GM06990 (cell line): ENCODE measurements at regions not wholly inside any gene's neighbourhood (a gene's known extent, or its start where the extent isn't known, plus 50 kb on each side); places are given as distances from the start of the nearest gene placed in this dataset.

Experiments used
- DNase-seq: peaks from one replicate; pipeline ENCODE4 v3.0.0-alpha.2; 2011; ENCODE audit not compliant: insufficient read length; ENCODE audit errors: extremely low read depth
- H3K27me3 ChIP-seq: replicated peaks from 2 replicates; pipeline ENCODE4 v1.6.0; 2011; ENCODE audit warnings: low read length; ENCODE audit not compliant: control insufficient read depth, insufficient read depth
- H3K36me3 ChIP-seq: 2 replicates; pipeline ENCODE4 v1.5.1; 2011; ENCODE audit warnings: low read length; ENCODE audit not compliant: control insufficient read depth, insufficient read depth
- H3K4me3 ChIP-seq: replicated peaks from 2 replicates; pipeline ENCODE4 v1.5.1; 2011; ENCODE audit warnings: low read depth, mild to moderate bottlenecking, control low read depth, low read length
- CTCF ChIP-seq: IDR thresholded peaks from 2 replicates; pipeline ENCODE4 v1.5.1; 2011; ENCODE audit warnings: low read length, control low read depth, mild to moderate bottlenecking, inconsistent platforms; ENCODE audit not compliant: insufficient read depth, poor library complexity, severe bottlenecking

- no peak for DNase-seq
- H3K4me3 ChIP-seq: no peak overlapping the region
- no peak for TF ChIP-seq CTCF
- H3K36me3 ChIP-seq: no peaks in the 10 kb centered on the region
- H3K27me3 ChIP-seq: no peaks in the 10 kb centered on the region
Measured at GRCh38 chr10:84924131-84924530, 595.7 kb downstream of the CCSER2 start.

- H3K36me3 ChIP-seq: no peaks in the 10 kb centered on the region
- no peak overlapping the region for H3K4me3 ChIP-seq
- TF ChIP-seq CTCF: no peak
- no peak for DNase-seq
- H3K27me3 ChIP-seq: no peaks in the 10 kb centered on the region
Measured at GRCh38 chr10:84925495-84925894, 597.1 kb downstream of the CCSER2 start.

GRCh38 chr10:84933402-84933801 lies 605.0 kb downstream of the CCSER2 start:
- DNase-seq: no peak
- no peaks in the 10 kb centered on the region for H3K27me3 ChIP-seq
- no peak for TF ChIP-seq CTCF
- no peaks in the 10 kb centered on the region for H3K36me3 ChIP-seq
- H3K4me3 ChIP-seq: no peak overlapping the region

GRCh38 chr10:84935772-84936171 lies 607.4 kb downstream of the CCSER2 start:
- Histone ChIP-seq H3K27me3 (no peaks in the 10 kb centered on the region), H3K36me3 (no peaks in the 10 kb centered on the region), H3K4me3 (no peak overlapping the region)
- no peak for DNase-seq
- no peak for TF ChIP-seq CTCF

- no peak for TF ChIP-seq CTCF
- no peaks in the 10 kb centered on the region for H3K36me3 ChIP-seq
- no peak overlapping the region for H3K4me3 ChIP-seq
- no peak for DNase-seq
- H3K27me3 ChIP-seq: no peaks in the 10 kb centered on the region
Measured at GRCh38 chr10:84938117-84938905, 609.9 kb downstream of the CCSER2 start.
